Neural progenitor cell (in vitro differentiated cells): ENCODE measurements at regions not wholly inside any gene's neighbourhood (a gene's known extent, or its start where the extent isn't known, plus 50 kb on each side); places are given as distances from the start of the nearest gene placed in this dataset.

Experiments used
- DNase-seq: peaks from one replicate; pipeline ENCODE4 v3.0.0-alpha.2; 2016; ENCODE audit warnings: low spot score
- H2AFZ ChIP-seq: fragments of 200-600 bp; sonication (generic); replicated peaks from 2 replicates; pipeline ENCODE4 v1.6.1; 2016; ENCODE audit warnings: antibody characterized with exemption
- H3F3A ChIP-seq: fragments of 200-600 bp; sonication (generic); 2 replicates; pipeline ENCODE4 v1.6.1; 2016; ENCODE audit warnings: antibody characterized with exemption, low read depth
- H3K27ac ChIP-seq: fragments of 200-600 bp; sonication (generic); 2 replicates; pipeline ENCODE4 v1.5.1; 2016; ENCODE audit warnings: mild to moderate bottlenecking
- H3K27me3 ChIP-seq: fragments of 200-600 bp; sonication (generic); 2 replicates; pipeline ENCODE4 v1.6.1; 2016; ENCODE audit warnings: mild to moderate bottlenecking, moderate library complexity
- H3K36me3 ChIP-seq: fragments of 200-600 bp; sonication (generic); 2 replicates; pipeline ENCODE4 v1.5.1; 2016
- H3K4me1 ChIP-seq: fragments of 200-600 bp; sonication (generic); 2 replicates; pipeline ENCODE4 v1.6.1; 2016; ENCODE audit warnings: mixed run types
- H3K4me2 ChIP-seq: fragments of 200-600 bp; sonication (generic); 2 replicates; pipeline ENCODE4 v1.6.1; 2016
- H3K4me3 ChIP-seq: fragments of 200-600 bp; sonication (generic); 2 replicates; pipeline ENCODE4 v1.5.1; 2016
- H3K79me2 ChIP-seq: fragments of 200-600 bp; sonication (generic); 2 replicates; pipeline ENCODE4 v1.6.1; 2016; ENCODE audit warnings: low read depth
- H3K9ac ChIP-seq: fragments of 200-600 bp; sonication (generic); 2 replicates; pipeline ENCODE4 v1.6.1; 2016
- H3K9me3 ChIP-seq: fragments of 200-600 bp; sonication (generic); 2 replicates; pipeline ENCODE4 v1.5.1; 2016; ENCODE audit warnings: low read depth
- H4K20me1 ChIP-seq: fragments of 200-600 bp; sonication (generic); 2 replicates; pipeline ENCODE4 v1.6.1; 2016; ENCODE audit warnings: low read depth
- H3K27ac Mint-ChIP-seq: 3 replicates; pipeline ENCODE4 v1.8.0; 2021; ENCODE audit warnings: mixed read lengths
- H3K27me3 Mint-ChIP-seq: 2 replicates; pipeline ENCODE4 v1.8.0; 2022; ENCODE audit warnings: low read depth, mild to moderate bottlenecking, inconsistent platforms, moderate library complexity, mixed read lengths; ENCODE audit not compliant: insufficient read depth
- H3K36me3 Mint-ChIP-seq: 3 replicates; pipeline ENCODE4 v1.8.0; 2021; ENCODE audit warnings: mixed read lengths
- H3K4me1 Mint-ChIP-seq: 3 replicates; pipeline ENCODE4 v1.8.0; 2021; ENCODE audit warnings: mixed read lengths
- H3K4me3 Mint-ChIP-seq: 3 replicates; pipeline ENCODE4 v1.8.0; 2021; ENCODE audit warnings: mild to moderate bottlenecking, moderate library complexity, mixed read lengths
- H3K9me3 Mint-ChIP-seq: 3 replicates; pipeline ENCODE4 v1.8.0; 2020; ENCODE audit warnings: mixed read lengths
- CTCF ChIP-seq: fragments of 200-600 bp; sonication (generic); IDR thresholded peaks from 2 replicates; pipeline ENCODE4 v1.5.1; 2017; ENCODE audit warnings: antibody characterized with exemption, mild to moderate bottlenecking
- EZH2 ChIP-seq: fragments of 200-600 bp; sonication (generic); IDR thresholded peaks from 2 replicates; pipeline ENCODE4 v1.6.1; 2017; ENCODE audit warnings: antibody characterized with exemption, mild to moderate bottlenecking, moderate library complexity
- EZH2phosphoT487 ChIP-seq: fragments of 200-600 bp; sonication (generic); IDR thresholded peaks from 2 replicates; pipeline ENCODE4 v1.6.1; 2017; ENCODE audit warnings: antibody characterized with exemption

- H3K79me2 ChIP-seq = no peaks in the 10 kb centered on the region
- no peak overlapping the region for H3K9ac ChIP-seq
- no peaks in the 10 kb centered on the region for H3K36me3 ChIP-seq
- Mint-ChIP-seq H3K27ac (no peak overlapping the region), H3K4me1 (peaks cover 8% of the 10 kb centered on the region), H3K36me3 (no peaks in the 10 kb centered on the region), H3K9me3 (peaks cover 9% of the 10 kb centered on the region), H3K4me3 (no peak overlapping the region), H3K27me3 (no peaks in the 10 kb centered on the region)
- H3F3A ChIP-seq = no peaks in the 10 kb centered on the region
- peaks cover 7% of the 10 kb centered on the region for H3K4me1 ChIP-seq
- H3K27me3 ChIP-seq = no peaks in the 10 kb centered on the region
- peaks cover 4% of the 10 kb centered on the region for H3K9me3 ChIP-seq
- DNase-seq = no peak
- no peak overlapping the region for H2AFZ ChIP-seq
- no peak overlapping the region for H3K4me2 ChIP-seq
- H4K20me1 ChIP-seq = no peaks in the 10 kb centered on the region
- no peak overlapping the region for H3K4me3 ChIP-seq
- TF ChIP-seq EZH2 = no peak
- TF ChIP-seq CTCF = no peak
- TF ChIP-seq EZH2phosphoT487 = no peak
- H3K27ac ChIP-seq = no peak overlapping the region
Measured at GRCh38 chr3:65077124-65077523, 389.3 kb upstream of the ADAMTS9 start.

DNA sequence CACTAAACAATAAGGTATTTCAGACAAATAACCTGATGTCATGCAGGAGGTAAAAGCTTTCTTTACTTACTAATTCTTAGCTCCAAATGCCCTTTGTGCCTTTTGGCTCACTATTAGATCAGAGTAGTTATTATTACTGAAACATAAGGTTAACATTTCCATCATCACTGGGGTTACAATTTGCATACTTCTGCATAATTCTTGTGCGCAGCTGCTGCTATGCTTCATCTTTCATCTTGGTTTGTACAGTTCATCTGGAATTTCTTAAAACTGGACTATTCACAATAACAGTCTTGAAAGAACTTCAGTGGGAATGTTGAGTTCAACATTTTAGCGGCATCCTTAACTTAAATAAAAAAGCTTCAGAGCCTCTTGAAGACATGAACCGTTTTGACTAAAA is 383.2 kb upstream of the ADAMTS9 start:
- Histone ChIP-seq H3K79me2 (no peaks in the 10 kb centered on the region), H3K36me3 (no peaks in the 10 kb centered on the region), H4K20me1 (no peaks in the 10 kb centered on the region), H2AFZ (no peak overlapping the region), H3K4me3 (no peak overlapping the region), H3F3A (no peaks in the 10 kb centered on the region), H3K27ac (no peak overlapping the region), H3K9me3 (no peaks in the 10 kb centered on the region), H3K4me1 (no peaks in the 10 kb centered on the region), H3K9ac (no peak overlapping the region), H3K4me2 (no peak overlapping the region), H3K27me3 (no peaks in the 10 kb centered on the region)
- DNase-seq = no peak
- Mint-ChIP-seq H3K27ac (no peak overlapping the region), H3K36me3 (no peaks in the 10 kb centered on the region), H3K27me3 (no peaks in the 10 kb centered on the region), H3K9me3 (peaks cover 5% of the 10 kb centered on the region), H3K4me1 (no peaks in the 10 kb centered on the region), H3K4me3 (no peak overlapping the region)
- no peak for TF ChIP-seq EZH2
- TF ChIP-seq EZH2phosphoT487 = no peak
- TF ChIP-seq CTCF = no peak

- no peaks in the 10 kb centered on the region for H3K4me1 ChIP-seq
- Mint-ChIP-seq H3K4me1 (no peaks in the 10 kb centered on the region), H3K27me3 (no peaks in the 10 kb centered on the region), H3K9me3 (peaks cover 21% of the 10 kb centered on the region), H3K36me3 (no peaks in the 10 kb centered on the region), H3K27ac (no peak overlapping the region), H3K4me3 (no peak overlapping the region)
- no peaks in the 10 kb centered on the region for H4K20me1 ChIP-seq
- DNase-seq = no peak
- H3F3A ChIP-seq = no peaks in the 10 kb centered on the region
- H3K36me3 ChIP-seq = no peaks in the 10 kb centered on the region
- no peak overlapping the region for H3K27ac ChIP-seq
- no peaks in the 10 kb centered on the region for H3K27me3 ChIP-seq
- no peak overlapping the region for H3K9ac ChIP-seq
- H3K4me3 ChIP-seq = no peak overlapping the region
- H2AFZ ChIP-seq = peak overlapping the region; percentile 61
- no peaks in the 10 kb centered on the region for H3K79me2 ChIP-seq
- H3K4me2 ChIP-seq = no peak overlapping the region
- no peaks in the 10 kb centered on the region for H3K9me3 ChIP-seq
- TF ChIP-seq EZH2phosphoT487 (no peak), CTCF (peak; percentile 38)
Measured at GRCh38 chr3:65060904-65061303, 373.1 kb upstream of the ADAMTS9 start.

- peak overlapping the region; percentile 21 for H2AFZ ChIP-seq
- no peaks in the 10 kb centered on the region for H3K4me1 ChIP-seq
- no peak overlapping the region for H3K4me3 Mint-ChIP-seq
Measured at GRCh38 chr3:65052101-65052500, 364.3 kb upstream of the ADAMTS9 start.

More at GRCh38 chr3:65052101-65052500, 364.3 kb upstream of the ADAMTS9 start:
- H4K20me1 ChIP-seq = no peaks in the 10 kb centered on the region
- H3K27me3 ChIP-seq = no peaks in the 10 kb centered on the region
- Mint-ChIP-seq H3K4me1 (no peaks in the 10 kb centered on the region), H3K36me3 (no peaks in the 10 kb centered on the region), H3K27ac (no peak overlapping the region), H3K9me3 (peaks cover 22% of the 10 kb centered on the region), H3K27me3 (no peaks in the 10 kb centered on the region)
- no peaks in the 10 kb centered on the region for H3K9me3 ChIP-seq
- no peak overlapping the region for H3K4me3 ChIP-seq
- no peaks in the 10 kb centered on the region for H3K36me3 ChIP-seq
- H3K79me2 ChIP-seq = no peaks in the 10 kb centered on the region
- H3K9ac ChIP-seq = no peak overlapping the region
- TF ChIP-seq EZH2phosphoT487 (no peak), CTCF (no peak), EZH2 (no peak)
- DNase-seq = no peak
- no peaks in the 10 kb centered on the region for H3F3A ChIP-seq
- no peak overlapping the region for H3K27ac ChIP-seq
- H3K4me2 ChIP-seq = no peak overlapping the region
